Loucy (cell line): ENCODE measurements at regions not wholly inside any gene's neighbourhood (a gene's known extent, or its start where the extent isn't known, plus 50 kb on each side); places are given as distances from the start of the nearest gene placed in this dataset.

ENCODE experiments used
- H2AFZ ChIP-seq: fragments of 200-600 bp; sonication (generic); 2 replicates; pipeline ENCODE4 v1.6.0; 2016; ENCODE audit warnings: antibody characterized with exemption, mild to moderate bottlenecking, low read length, moderate library complexity
- H3F3A ChIP-seq: fragments of 200-600 bp; 2 replicates; pipeline ENCODE4 v1.6.0; 2016; ENCODE audit warnings: antibody characterized with exemption, low read depth, mild to moderate bottlenecking
- H3K27me3 ChIP-seq: fragments of 200-600 bp; sonication (generic); 2 replicates; pipeline ENCODE4 v1.6.1; 2014; ENCODE audit warnings: low read length, mild to moderate bottlenecking; ENCODE audit not compliant: insufficient read depth, poor library complexity, severe bottlenecking
- H3K36me3 ChIP-seq: fragments of 200-600 bp; sonication (generic); 2 replicates; pipeline ENCODE4 v1.6.1; 2016; ENCODE audit warnings: low read length; ENCODE audit not compliant: insufficient read depth
- H3K4me1 ChIP-seq: fragments of 200-600 bp; sonication (generic); 2 replicates; pipeline ENCODE4 v1.5.1; 2014; ENCODE audit warnings: low read length, mild to moderate bottlenecking; ENCODE audit not compliant: insufficient read depth, poor library complexity, severe bottlenecking
- H3K4me2 ChIP-seq: fragments of 200-600 bp; sonication (generic); 2 replicates; pipeline ENCODE4 v1.6.0; 2014; ENCODE audit warnings: antibody characterized with exemption, low read length, low read depth, mild to moderate bottlenecking; ENCODE audit not compliant: poor library complexity, severe bottlenecking
- H3K4me3 ChIP-seq: fragments of 200-600 bp; sonication (generic); 2 replicates; pipeline ENCODE4 v1.5.1; 2014; ENCODE audit warnings: low read length, mild to moderate bottlenecking, mixed read lengths; ENCODE audit not compliant: poor library complexity, severe bottlenecking
- H3K79me2 ChIP-seq: fragments of 200-600 bp; sonication (generic); 2 replicates; pipeline ENCODE4 v1.6.1; 2014; ENCODE audit warnings: low read length; ENCODE audit not compliant: insufficient read depth
- H3K9ac ChIP-seq: fragments of 200-600 bp; sonication (generic); 2 replicates; pipeline ENCODE4 v1.6.0; 2014; ENCODE audit warnings: mild to moderate bottlenecking, low read depth, low read length, moderate library complexity; ENCODE audit not compliant: poor library complexity, severe bottlenecking
- H3K9me2 ChIP-seq: fragments of 200-600 bp; sonication (generic); replicated peaks from 2 replicates; pipeline ENCODE4 v1.6.1; 2016; ENCODE audit warnings: low read depth, low read length, mixed read lengths
- H3K9me3 ChIP-seq: fragments of 200-600 bp; sonication (generic); 2 replicates; pipeline ENCODE4 v1.6.1; 2014; ENCODE audit warnings: mild to moderate bottlenecking, antibody characterized with exemption, low read length, low read depth; ENCODE audit not compliant: insufficient read depth
- H4K20me1 ChIP-seq: fragments of 200-600 bp; sonication (generic); 2 replicates; pipeline ENCODE4 v1.6.0; 2014; ENCODE audit warnings: antibody characterized with exemption, low read length, mild to moderate bottlenecking; ENCODE audit not compliant: insufficient read depth, poor library complexity, severe bottlenecking
- CTCF ChIP-seq: fragments of 200-600 bp; sonication (generic); conservative IDR thresholded peaks from 2 replicates; pipeline ENCODE4 v1.5.1; 2014; ENCODE audit warnings: mild to moderate bottlenecking, antibody characterized with exemption, low read length
- EZH2phosphoT487 ChIP-seq: fragments of 200-600 bp; IDR thresholded peaks from 2 replicates; pipeline ENCODE4 v1.6.1; 2018; ENCODE audit warnings: antibody characterized with exemption, mild to moderate bottlenecking, moderate library complexity, borderline replicate concordance

GRCh38 chr6:1016329-1017302 is 295.3 kb upstream of the FOXQ1 start:
- no peaks in the 10 kb centered on the region; the same call in 1 of the 2 replicates for H3K9me3 ChIP-seq
- no peaks in the 10 kb centered on the region for H3K27me3 ChIP-seq
- no peak for TF ChIP-seq EZH2phosphoT487
- no peak for TF ChIP-seq CTCF
- H3K4me1 ChIP-seq: no peaks in the 10 kb centered on the region
- no peak overlapping the region for H3K9ac ChIP-seq
- no peaks in the 10 kb centered on the region for H3F3A ChIP-seq
- no peak overlapping the region for H3K4me3 ChIP-seq
- H2AFZ ChIP-seq: no peak overlapping the region
- H3K4me2 ChIP-seq: no peak overlapping the region
- no peaks in the 10 kb centered on the region for H3K9me2 ChIP-seq
- no peaks in the 10 kb centered on the region for H3K36me3 ChIP-seq
- H3K79me2 ChIP-seq: no peaks in the 10 kb centered on the region
- no peaks in the 10 kb centered on the region for H4K20me1 ChIP-seq

GRCh38 chr6:1015825-1016224 is 296.1 kb upstream of the FOXQ1 start:
- TF ChIP-seq CTCF: no peak; the same call in 1 of the 2 replicates
- no peak for TF ChIP-seq EZH2phosphoT487
- Histone ChIP-seq H3K9ac (no peak overlapping the region), H3K9me3 (no peaks in the 10 kb centered on the region; the same call in 1 of the 2 replicates), H3K9me2 (no peaks in the 10 kb centered on the region), H4K20me1 (no peaks in the 10 kb centered on the region), H3K4me2 (no peak overlapping the region), H3F3A (no peaks in the 10 kb centered on the region), H3K79me2 (no peaks in the 10 kb centered on the region), H3K36me3 (no peaks in the 10 kb centered on the region), H2AFZ (no peak overlapping the region), H3K4me1 (no peaks in the 10 kb centered on the region), H3K27me3 (no peaks in the 10 kb centered on the region), H3K4me3 (no peak overlapping the region)

GRCh38 chr6:1014431-1014807 is 297.5 kb upstream of the FOXQ1 start:
- Histone ChIP-seq H3F3A (no peaks in the 10 kb centered on the region), H3K36me3 (no peaks in the 10 kb centered on the region), H3K9me3 (no peaks in the 10 kb centered on the region; the same call in 1 of the 2 replicates), H3K27me3 (no peaks in the 10 kb centered on the region), H3K9ac (no peak overlapping the region), H4K20me1 (no peaks in the 10 kb centered on the region), H3K4me2 (no peak overlapping the region), H2AFZ (no peak overlapping the region), H3K79me2 (no peaks in the 10 kb centered on the region), H3K4me3 (no peak overlapping the region), H3K4me1 (no peaks in the 10 kb centered on the region), H3K9me2 (no peaks in the 10 kb centered on the region)
- no peak for TF ChIP-seq EZH2phosphoT487
- TF ChIP-seq CTCF: no peak
